Hematopoietic multipotent progenitor cell (in vitro differentiated cells): ENCODE measurements at regions not wholly inside any gene's neighbourhood (a gene's known extent, or its start where the extent isn't known, plus 50 kb on each side); places are given as distances from the start of the nearest gene placed in this dataset.

ENCODE experiments used
- DNase-seq, 3 donors: peaks; one replicate each; pipeline ENCODE4 v3.0.0-alpha.2; 2011 to 2015; ENCODE audit warnings: low read depth in 2 of 3, low spot score in 2 of 3

GRCh38 chr13:106941779-106942178 lies 373.8 kb upstream of the ARGLU1 start:
- no peak for DNase-seq

DNA sequence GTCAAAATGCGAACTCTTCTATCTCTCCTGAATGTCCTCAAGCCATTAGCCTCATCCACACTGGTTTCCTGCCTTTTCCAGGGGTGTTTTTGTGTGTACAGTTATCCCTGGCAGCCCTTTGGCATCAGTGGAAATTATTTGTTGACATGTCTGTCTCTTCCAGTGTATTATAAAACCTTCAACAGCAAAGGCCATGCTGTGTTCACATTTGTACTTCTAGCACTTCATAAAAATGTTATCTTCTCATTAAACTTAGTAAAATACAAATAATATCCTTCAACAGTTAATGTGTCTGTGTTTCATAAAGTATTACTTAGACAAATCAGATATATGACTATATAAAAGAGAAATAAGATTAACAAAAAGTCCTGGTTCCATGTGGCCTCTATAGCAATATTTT lies 359.5 kb upstream of the ARGLU1 start:
- DNase-seq, result no peak

- no peak for DNase-seq
These were observed 354.4 kb upstream of the ARGLU1 start for GRCh38 chr13:106922384-106922783.

DNA sequence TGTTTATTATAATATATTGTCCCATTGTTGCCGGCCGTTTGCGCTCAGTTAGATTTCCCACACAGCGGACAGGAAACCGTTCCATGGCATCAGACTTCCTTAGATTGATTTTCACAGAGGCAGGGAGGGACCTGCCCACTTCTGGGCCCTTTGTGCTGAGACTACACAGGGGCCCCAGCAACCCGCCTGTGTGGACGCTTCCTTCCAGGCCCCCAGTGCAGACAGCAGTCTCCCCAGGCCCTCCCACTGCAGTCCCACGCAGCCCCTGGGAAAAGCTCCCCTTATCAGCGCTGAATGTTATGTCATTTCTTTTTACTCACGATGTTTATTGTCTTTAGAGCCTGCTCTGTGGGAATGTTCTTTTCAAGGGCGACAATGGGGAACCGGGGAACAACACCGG lies 351.7 kb upstream of the ARGLU1 start:
- DNase-seq, result no peak

DNA sequence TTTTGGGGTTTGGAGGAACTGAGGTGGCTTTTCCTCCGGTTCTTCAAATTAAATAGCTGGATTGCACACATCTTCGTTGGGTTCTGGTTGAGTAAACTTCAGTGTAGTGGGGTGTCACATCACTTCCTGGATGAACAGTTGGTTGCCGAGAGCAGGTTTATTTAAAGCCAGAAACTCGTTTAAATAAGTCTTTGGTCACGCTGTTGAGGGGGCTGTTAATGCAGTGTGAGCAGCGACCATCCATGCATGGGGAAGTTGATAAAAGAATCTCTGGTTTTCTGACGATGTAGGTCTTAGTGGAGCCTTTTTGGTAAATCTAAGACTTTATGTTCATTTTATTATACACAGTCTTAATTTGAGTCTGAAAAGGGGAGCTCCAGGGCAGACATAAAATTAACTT lies 351.2 kb upstream of the ARGLU1 start:
- DNase-seq, result peak in 2 of 3 donors; percentile 25 to 61

- DNase-seq, result no peak
These were observed 350.6 kb upstream of the ARGLU1 start for GRCh38 chr13:106918557-106918860.

DNA sequence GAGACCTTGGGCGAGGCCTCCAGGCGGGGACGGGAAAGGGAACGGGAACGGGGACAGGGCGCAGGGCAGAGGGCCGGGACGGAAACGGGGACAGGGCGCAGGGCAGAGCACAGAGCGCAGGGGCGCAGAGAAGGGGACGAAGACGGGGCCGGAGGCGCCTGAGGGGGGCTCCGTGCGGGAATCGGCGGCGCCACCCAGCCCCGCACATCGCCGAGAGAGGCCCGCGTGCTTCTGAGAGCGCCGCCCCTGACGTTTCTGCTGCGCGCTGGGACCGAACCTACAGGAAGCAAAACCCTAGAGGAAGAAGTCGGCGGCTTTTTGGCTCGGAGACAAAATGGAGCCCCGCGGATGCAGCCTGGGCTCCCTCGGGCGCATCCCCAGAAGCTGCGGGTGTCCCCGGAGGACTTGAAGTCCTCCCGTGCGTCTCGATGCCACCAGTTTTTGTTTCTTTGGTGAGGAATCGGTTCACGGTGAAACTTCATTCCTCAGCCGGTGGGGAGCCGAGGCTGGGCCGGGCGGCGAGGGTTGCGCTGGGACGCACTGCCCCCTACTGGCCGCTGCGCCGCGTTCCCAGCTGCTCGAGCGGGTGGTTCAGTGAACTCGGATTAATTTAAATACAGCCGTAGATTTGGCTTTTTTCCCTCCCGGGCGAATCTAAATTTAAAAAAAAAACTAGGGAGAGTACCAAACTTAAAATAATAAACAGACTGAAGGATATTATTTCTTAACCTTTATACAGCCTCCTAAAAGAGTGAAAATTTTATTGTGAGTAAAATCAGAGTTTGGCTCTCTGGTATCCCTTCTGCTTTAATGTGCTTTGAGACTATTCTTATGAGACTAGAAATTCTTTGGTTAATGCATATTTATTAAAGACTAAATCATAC lies 350.0 kb upstream of the ARGLU1 start:
- DNase-seq, result peak; percentile 29 to 84 (median 77)

DNA sequence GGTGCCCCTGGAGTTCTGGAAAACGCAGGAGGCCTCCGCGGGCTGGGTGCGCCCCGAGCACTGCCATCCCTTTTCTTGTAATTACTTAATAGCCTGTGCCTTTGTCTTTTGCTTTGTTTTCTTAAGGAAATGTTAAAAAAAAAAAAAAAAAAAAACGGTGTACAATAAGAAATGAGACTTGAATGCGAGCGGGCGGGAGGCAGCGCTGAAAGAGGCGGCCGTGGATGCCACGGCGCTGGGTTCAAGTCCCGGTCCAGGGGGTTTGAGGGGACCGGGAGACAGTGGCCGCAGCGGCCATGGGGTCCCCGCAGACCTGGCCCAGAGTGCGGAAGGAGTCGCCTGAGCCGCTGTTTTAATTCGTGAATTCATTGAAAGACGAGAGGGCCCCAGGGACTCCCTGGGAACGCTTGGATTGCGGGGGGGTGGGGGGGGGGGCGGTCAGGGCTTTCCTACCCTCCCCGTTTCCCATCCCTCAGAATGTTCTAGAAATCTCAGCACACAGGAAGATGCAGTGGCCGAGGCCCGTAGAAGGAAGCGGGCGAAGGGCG lies 349.2 kb upstream of the ARGLU1 start:
- no peak for DNase-seq

- no peak for DNase-seq
These were observed 348.5 kb upstream of the ARGLU1 start for GRCh38 chr13:106916329-106916976.

- no peak for DNase-seq
These were observed 347.2 kb upstream of the ARGLU1 start for GRCh38 chr13:106915146-106915545.

DNA sequence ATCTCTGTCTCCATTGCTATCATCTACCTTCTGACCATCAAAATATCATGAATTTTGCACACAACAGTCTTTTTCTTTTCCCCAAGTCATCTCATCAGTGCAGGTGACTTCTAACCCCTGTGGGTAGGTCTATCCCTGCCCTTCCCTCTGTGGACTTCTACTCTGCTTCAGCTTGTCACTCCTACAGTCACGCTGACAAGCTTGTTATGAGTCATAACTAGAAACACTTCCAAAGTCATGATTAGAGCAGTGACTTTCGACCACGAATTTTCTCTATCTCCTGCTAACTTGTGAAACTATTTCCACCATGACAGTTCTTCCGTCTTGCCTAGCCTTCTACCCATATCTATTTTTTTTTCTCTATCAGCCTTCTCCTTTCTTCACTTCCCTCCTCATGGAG lies 343.7 kb upstream of the ARGLU1 start:
- no peak for DNase-seq

DNA sequence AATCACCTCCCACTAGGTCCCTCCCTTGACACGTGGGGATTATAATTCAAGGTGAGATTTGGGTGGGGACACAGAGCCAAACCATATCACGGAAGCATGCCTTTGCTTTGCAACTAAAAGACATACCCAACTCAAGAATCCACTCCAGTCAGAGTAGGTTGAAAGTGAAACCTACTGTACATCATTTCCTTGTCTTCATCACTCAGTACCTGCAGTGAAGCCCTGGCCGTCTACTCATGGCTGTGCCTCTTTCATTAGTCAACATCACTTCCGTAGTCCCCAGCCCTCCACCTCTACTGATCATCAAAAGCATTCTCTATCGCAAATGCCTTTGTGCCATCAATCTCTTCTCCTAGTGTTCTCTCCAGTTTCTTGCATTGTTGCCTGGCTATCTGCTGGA lies 343.1 kb upstream of the ARGLU1 start:
- DNase-seq, result no peak

GRCh38 chr13:106906426-106906996 lies 338.6 kb upstream of the ARGLU1 start:
- DNase-seq, result no peak

GRCh38 chr13:106905380-106906162 lies 337.6 kb upstream of the ARGLU1 start:
- no peak for DNase-seq

DNA sequence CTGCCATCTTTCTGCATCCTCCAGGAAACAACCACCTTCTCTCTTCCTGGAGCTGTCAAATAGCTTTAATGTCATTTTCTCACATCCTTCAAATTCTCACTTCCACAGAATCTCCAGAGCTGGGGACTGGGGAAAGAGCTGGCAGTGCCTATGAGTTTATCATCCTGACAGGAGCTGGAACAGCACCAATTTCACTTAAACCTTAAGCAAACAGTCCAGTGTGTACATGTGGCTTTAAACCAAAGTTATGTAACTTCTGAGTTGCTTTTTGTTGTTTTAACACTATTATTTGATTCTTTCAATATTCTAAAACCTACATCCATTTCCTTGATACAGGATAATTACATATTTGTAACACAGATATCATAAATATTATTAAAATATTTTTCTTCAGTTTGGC lies 331.5 kb upstream of the ARGLU1 start:
- no peak for DNase-seq

DNA sequence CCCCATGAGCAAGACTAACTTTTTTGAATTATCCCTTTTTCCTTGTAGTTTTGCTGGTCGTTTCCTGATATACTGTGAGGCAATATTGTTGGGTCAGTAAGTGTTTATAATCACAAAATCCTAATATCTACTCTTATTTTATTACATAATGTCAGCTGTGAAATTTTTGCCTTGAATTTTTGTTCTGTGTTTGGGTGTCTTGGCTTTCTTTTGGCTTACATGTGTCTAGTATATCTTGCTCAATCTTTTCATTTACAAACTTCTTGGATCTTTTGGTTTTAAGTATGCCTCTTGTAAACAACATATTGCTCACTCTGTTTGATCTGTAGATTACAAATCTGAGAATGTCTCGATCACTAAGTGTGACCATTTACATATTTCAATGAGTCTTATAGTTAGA lies 330.3 kb upstream of the ARGLU1 start:
- DNase-seq, result no peak

DNA sequence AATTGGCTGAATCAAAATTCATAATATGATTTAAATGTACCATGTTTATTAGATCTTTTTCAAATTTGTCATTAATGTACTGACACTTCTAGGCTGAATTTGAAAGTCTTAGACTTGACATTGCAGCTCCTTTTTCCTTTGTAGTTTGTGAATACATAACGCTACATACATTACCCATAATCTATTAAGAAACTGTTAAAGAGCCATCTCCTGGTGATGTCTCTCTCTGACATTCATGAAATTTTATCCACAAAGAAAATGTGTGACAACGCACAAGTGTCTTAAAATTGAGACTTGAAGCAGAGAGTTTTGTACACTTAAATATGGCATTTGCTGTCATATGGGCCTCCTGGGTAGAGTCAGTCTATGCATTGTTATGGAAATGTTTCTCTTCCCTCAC lies 320.2 kb upstream of the ARGLU1 start:
- no peak for DNase-seq

DNA sequence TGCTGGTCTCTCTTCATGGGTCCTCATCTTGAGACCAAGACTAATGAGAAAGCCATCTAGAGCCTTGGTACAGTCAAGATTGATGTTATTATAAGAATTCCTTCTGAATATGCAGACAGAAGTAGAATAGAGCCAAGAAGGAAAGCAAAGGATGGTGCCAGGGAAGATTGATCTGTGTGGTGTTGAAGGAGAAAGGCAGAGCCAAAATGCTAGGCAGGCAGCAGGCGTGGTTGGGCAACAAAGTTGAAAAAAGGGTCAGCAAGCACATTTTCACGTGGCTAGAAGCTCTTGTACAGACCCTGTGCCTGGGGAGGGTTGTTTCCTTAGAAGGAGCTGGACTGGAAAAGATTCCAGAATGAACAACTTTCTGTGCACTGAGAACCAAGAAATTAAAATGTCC lies 319.7 kb upstream of the ARGLU1 start:
- DNase-seq, result no peak

DNA sequence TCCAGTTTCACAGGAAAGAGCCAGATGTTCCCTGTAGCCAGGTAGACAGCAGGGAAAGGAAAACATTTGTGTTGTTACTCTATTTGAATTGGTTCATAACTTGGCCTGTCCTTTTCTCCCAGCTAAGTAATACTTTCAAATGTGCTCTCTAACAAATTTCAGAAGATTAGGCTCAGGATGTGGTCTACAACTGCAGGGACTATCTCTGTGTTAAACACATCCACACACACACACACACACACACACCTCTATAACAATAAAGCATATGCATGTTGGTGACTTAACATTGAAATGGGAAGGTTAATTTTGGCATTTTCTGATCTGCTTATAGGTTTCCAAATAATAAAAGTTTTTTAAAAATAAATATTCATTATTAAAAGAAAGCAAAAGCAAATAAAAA lies 316.0 kb upstream of the ARGLU1 start:
- DNase-seq, result peak in 2 of 3 donors; percentile 20 to 57

DNA sequence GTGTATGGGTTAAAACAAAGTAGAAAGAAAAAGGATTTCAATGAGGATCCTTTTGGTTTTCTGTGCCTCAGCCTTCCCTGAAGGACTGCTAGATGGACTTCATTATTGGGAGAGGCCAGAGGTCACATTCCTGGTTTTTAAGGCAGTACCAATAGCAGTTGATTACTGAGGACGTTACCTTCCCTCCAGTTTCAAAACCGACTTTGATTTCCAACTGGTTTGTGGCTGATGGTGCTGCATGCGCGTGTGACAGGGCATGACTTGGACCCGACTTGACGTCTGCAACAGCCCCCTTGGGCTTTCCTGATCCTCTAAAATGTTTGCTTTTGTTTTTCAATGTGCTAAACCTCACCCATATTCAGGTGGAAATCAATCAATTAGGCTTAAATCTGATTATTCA lies 314.3 kb upstream of the ARGLU1 start:
- DNase-seq, result no peak

DNA sequence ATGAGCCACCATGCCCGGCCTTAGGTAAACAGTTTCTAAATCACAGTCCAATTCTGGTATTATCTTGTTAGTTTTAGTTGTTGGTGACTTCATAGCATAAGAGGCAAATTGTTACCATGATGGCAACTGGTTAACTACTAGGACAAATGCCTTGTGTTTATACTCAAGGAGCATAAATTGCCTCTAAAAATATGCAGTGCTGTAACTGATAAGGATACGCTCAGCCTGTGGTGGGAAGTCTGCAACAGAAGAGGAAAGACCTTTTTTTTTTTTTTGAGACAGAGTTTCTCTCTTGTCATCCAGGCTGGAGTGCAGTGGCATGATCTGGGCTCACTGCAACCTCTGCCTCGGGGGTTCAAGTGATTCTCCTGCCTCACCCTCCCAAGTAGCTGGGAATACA lies 311.9 kb upstream of the ARGLU1 start:
- DNase-seq, result peak in 1 of 3 donors; percentile 57
